ENCODE measurements at regions not wholly inside any gene's neighbourhood (a gene's known extent, or its start where the extent isn't known, plus 50 kb on each side); places are given as distances from the start of the nearest gene placed in this dataset.

GRCh38 chr5:174310706-174311105, 265.2 kb downstream of the NSG2 start:
- TF ChIP-seq CTCF (IDR thresholded peaks at IDR 0.05): no peak
- no peak for ATAC-seq (ENCODE audit: low FRiP score)
- no peak for DNase-seq (ENCODE audit: low spot score)

GRCh38 chr5:174311121-174311520, 265.6 kb downstream of the NSG2 start:
- TF ChIP-seq CTCF (IDR thresholded peaks at IDR 0.05): no peak
- DNase-seq (ENCODE audit: low spot score): no peak
- no peak for ATAC-seq (ENCODE audit: low FRiP score)

- DNase-seq (ENCODE audit: low spot score) (peak; percentile 42), ATAC-seq (ENCODE audit: low FRiP score) (peak; percentile 78)
- TF ChIP-seq CTCF (IDR thresholded peaks at IDR 0.05): peak in 1 of 3 donors; percentile 77
Observed at GRCh38 chr5:174311531-174312269, 266.2 kb downstream of the NSG2 start.

DNA sequence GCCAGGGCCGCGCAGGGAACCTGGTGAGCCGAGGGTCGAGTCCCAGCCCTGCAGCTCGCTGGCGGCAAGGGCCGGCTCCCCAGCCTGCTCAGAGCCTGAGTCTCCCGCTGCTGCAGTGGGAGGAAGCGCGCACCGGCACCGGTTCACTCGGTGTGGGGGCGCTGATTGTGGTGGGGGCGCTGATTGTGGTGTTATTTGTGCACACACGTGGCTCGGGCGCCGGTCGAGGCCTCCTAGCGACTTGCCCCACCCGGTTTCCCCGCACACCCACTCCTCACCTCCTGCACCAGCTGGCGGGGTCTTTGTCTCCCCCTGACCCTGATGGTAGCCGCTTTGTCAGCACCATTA, 266.7 kb downstream of the NSG2 start:
- DNase-seq (ENCODE audit: low spot score) (no peak), ATAC-seq (ENCODE audit: low FRiP score) (no peak)
- TF ChIP-seq CTCF (IDR thresholded peaks at IDR 0.05): no peak

- TF ChIP-seq CTCF (IDR thresholded peaks at IDR 0.05): no peak
- ATAC-seq (ENCODE audit: low FRiP score) (no peak), DNase-seq (ENCODE audit: low spot score) (no peak)
Observed at GRCh38 chr5:174312641-174313040, 267.1 kb downstream of the NSG2 start.

DNA sequence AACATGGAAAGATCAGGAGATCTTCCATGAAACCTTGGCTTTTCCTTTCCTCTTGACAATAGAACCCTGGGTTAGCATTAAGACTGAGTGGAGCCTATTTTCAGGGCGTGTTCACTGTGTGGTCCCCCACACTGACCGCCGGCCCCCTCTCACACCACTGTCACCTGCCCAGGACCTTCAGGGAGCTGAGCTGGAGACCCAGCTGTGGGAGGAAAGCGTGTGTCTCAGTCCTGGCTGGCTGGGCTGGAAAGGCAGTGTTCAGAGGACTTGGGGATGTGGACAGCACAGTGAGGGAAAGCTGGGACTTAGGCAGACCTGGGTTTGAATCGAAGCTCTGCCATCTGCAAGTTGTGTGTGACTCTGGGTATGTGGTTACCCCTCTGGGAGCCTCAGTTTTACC, 268.1 kb downstream of the NSG2 start:
- ATAC-seq (ENCODE audit: low FRiP score): no peak
- TF ChIP-seq CTCF (IDR thresholded peaks at IDR 0.05): no peak
- DNase-seq (ENCODE audit: low spot score): no peak

DNA sequence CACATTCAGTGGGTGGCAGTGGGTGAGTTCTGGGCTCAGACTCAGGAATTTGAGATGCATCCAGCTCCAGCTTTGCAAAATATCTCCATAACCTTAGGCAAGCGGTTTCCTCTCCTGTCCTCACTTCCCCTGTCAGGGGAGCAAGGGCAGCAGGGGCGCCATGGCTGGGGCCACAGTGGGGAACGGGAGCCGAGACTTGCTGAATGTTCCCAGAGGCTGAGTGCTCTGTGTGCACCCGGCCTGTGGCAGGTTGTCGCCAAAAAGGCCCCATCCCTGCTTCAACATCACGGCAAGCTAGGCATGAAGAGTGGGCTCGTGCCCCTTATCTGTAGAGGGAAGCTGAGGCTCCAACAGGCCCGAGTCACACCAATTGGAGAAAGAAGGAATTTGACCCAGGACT, 268.8 kb downstream of the NSG2 start:
- TF ChIP-seq CTCF (IDR thresholded peaks at IDR 0.05): no peak
- no peak for DNase-seq (ENCODE audit: low spot score)
- no peak for ATAC-seq (ENCODE audit: low FRiP score)
